DND-41 (cell line): ENCODE measurements at regions not wholly inside any gene's neighbourhood (a gene's known extent, or its start where the extent isn't known, plus 50 kb on each side); places are given as distances from the start of the nearest gene placed in this dataset.
"Not testable (repeated sequence)": the region's sequence is repeated elsewhere in the genome, so short reads cannot be mapped to it uniquely, and the experiment has no call there.

ENCODE experiments used
- ATAC-seq: fragments of 200-7000 bp; cut with Tn5 transposase; 3 replicates; pipeline ENCODE4 v1.9.1; 2021; ENCODE audit warnings: low read depth; ENCODE audit not compliant: insufficient read depth
- DNase-seq: peaks from one replicate; pipeline ENCODE4 v3.0.0-alpha.2; 2020
- H2AFZ ChIP-seq: 2 replicates; pipeline ENCODE4 v1.6.0; 2012; ENCODE audit warnings: low read depth, low read length
- H3K27ac ChIP-seq: 2 replicates; pipeline ENCODE4 v1.5.1; 2012; ENCODE audit warnings: low read length, inconsistent platforms
- H3K27me3 ChIP-seq: fragments of 200-600 bp; sonication (generic); 2 replicates; pipeline ENCODE4 v1.6.0; 2012; ENCODE audit warnings: low read length, mild to moderate bottlenecking, inconsistent platforms; ENCODE audit not compliant: insufficient read depth, poor library complexity
- H3K36me3 ChIP-seq: 2 replicates; pipeline ENCODE4 v1.5.1; 2012; ENCODE audit warnings: low read length, inconsistent platforms; ENCODE audit not compliant: insufficient read depth
- H3K4me1 ChIP-seq: 2 replicates; pipeline ENCODE4 v1.5.1; 2012; ENCODE audit warnings: mild to moderate bottlenecking, low read length; ENCODE audit not compliant: insufficient read depth
- H3K4me2 ChIP-seq: 2 replicates; pipeline ENCODE4 v1.6.0; 2012; ENCODE audit warnings: mild to moderate bottlenecking, moderate library complexity, low read length, inconsistent platforms; ENCODE audit not compliant: insufficient read depth
- H3K4me3 ChIP-seq, 2 experiments: fragments of 200-600 bp in 1 of 2; shearing (Covaris generic) in 1 of 2; 2 replicates each; pipeline ENCODE4 v1.5.1; 2012 to 2016; ENCODE audit warnings: inconsistent platforms in 2 of 2, low read length in 2 of 2, mild to moderate bottlenecking in 2 of 2, low read depth in 1 of 2, moderate library complexity in 1 of 2
- H3K79me2 ChIP-seq: 2 replicates; pipeline ENCODE4 v1.6.0; 2012; ENCODE audit warnings: low read length, inconsistent platforms; ENCODE audit not compliant: insufficient read depth
- H3K9ac ChIP-seq: 2 replicates; pipeline ENCODE4 v1.6.0; 2012; ENCODE audit warnings: low read depth, mild to moderate bottlenecking, inconsistent platforms, low read length, moderate library complexity
- H3K9me3 ChIP-seq: 2 replicates; pipeline ENCODE4 v1.5.1; 2012; ENCODE audit warnings: low read length, moderate library complexity, mild to moderate bottlenecking, inconsistent platforms; ENCODE audit not compliant: insufficient read depth, severe bottlenecking
- H4K20me1 ChIP-seq: 2 replicates; pipeline ENCODE4 v1.6.0; 2012; ENCODE audit warnings: low read length; ENCODE audit not compliant: insufficient read depth
- CTCF ChIP-seq: IDR thresholded peaks from 2 replicates; pipeline ENCODE4 v1.5.1; 2012; ENCODE audit warnings: borderline replicate concordance, low read length, moderate library complexity, mild to moderate bottlenecking; ENCODE audit not compliant: poor library complexity, severe bottlenecking; ENCODE audit errors: extremely low read depth
- EZH2 ChIP-seq: IDR thresholded peaks from 3 replicates; pipeline ENCODE4 v1.6.1; 2012; ENCODE audit warnings: borderline replicate concordance, low read depth, mild to moderate bottlenecking, moderate library complexity, low read length, inconsistent platforms; ENCODE audit not compliant: severe bottlenecking

- no peak overlapping the region for H2AFZ ChIP-seq
Observed at GRCh38 chr14:37746140-37746832, 150.9 kb downstream of the TTC6 start.

GRCh38 chr14:37753459-37753858 is 158.0 kb downstream of the TTC6 start:
- ATAC-seq (no peak), DNase-seq (no peak)
- Histone ChIP-seq H3K79me2 (no peaks in the 10 kb centered on the region), H2AFZ (no peak overlapping the region), H3K4me1 (no peaks in the 10 kb centered on the region), H3K27ac (no peak overlapping the region), H3K9me3 (no peaks in the 10 kb centered on the region), H3K27me3 (no peaks in the 10 kb centered on the region), H4K20me1 (no peaks in the 10 kb centered on the region), H3K36me3 (no peaks in the 10 kb centered on the region), H3K4me3 (no peak overlapping the region), H3K9ac (no peak overlapping the region), H3K4me2 (no peak overlapping the region)
- TF ChIP-seq CTCF (no peak), EZH2 (no peak)

More at GRCh38 chr14:37746140-37746832, 150.9 kb downstream of the TTC6 start:
- DNase-seq (no peak), ATAC-seq (no peak)
- Histone ChIP-seq H3K4me3 (no peak overlapping the region), H3K4me2 (no peak overlapping the region), H3K27me3 (no peaks in the 10 kb centered on the region), H3K9ac (no peak overlapping the region), H3K36me3 (no peaks in the 10 kb centered on the region), H4K20me1 (no peaks in the 10 kb centered on the region), H3K79me2 (no peaks in the 10 kb centered on the region), H3K4me1 (no peaks in the 10 kb centered on the region), H3K27ac (no peak overlapping the region), H3K9me3 (no peaks in the 10 kb centered on the region)
- TF ChIP-seq EZH2: no peak
- TF ChIP-seq CTCF: no peak

GRCh38 chr14:37760275-37760674 is 164.8 kb downstream of the TTC6 start:
- not testable (repeated sequence) for H3K79me2 ChIP-seq, H3K27ac ChIP-seq, H4K20me1 ChIP-seq, H3K9ac ChIP-seq, H2AFZ ChIP-seq, H3K36me3 ChIP-seq, DNase-seq, H3K4me2 ChIP-seq, H3K9me3 ChIP-seq, H3K4me1 ChIP-seq, H3K4me3 ChIP-seq, ATAC-seq, H3K27me3 ChIP-seq

GRCh38 chr14:37763266-37763665 is 167.8 kb downstream of the TTC6 start:
- no peaks in the 10 kb centered on the region for H3K79me2 ChIP-seq
- no peaks in the 10 kb centered on the region for H3K9me3 ChIP-seq
- H3K9ac ChIP-seq: no peak overlapping the region
- ATAC-seq: no peak
- no peak overlapping the region for H2AFZ ChIP-seq
- no peak overlapping the region for H3K4me3 ChIP-seq
- H3K27me3 ChIP-seq: no peaks in the 10 kb centered on the region
- no peaks in the 10 kb centered on the region for H4K20me1 ChIP-seq
- H3K4me2 ChIP-seq: no peak overlapping the region
- H3K27ac ChIP-seq: no peak overlapping the region
- no peak for DNase-seq
- no peaks in the 10 kb centered on the region for H3K36me3 ChIP-seq
- no peak for TF ChIP-seq CTCF
- TF ChIP-seq EZH2: no peak
- no peaks in the 10 kb centered on the region for H3K4me1 ChIP-seq

- DNase-seq, H3K4me1 ChIP-seq, H3K9me3 ChIP-seq, H3K27me3 ChIP-seq, H3K36me3 ChIP-seq, H4K20me1 ChIP-seq, ATAC-seq, H3K9ac ChIP-seq, H3K4me2 ChIP-seq, H3K27ac ChIP-seq, H2AFZ ChIP-seq, H3K79me2 ChIP-seq, H3K4me3 ChIP-seq: not testable (repeated sequence)
Observed at GRCh38 chr14:37772283-37772682, 176.9 kb downstream of the TTC6 start.
